H1 (cell line): ENCODE measurements at regions not wholly inside any gene's neighbourhood (a gene's known extent, or its start where the extent isn't known, plus 50 kb on each side); places are given as distances from the start of the nearest gene placed in this dataset.

ENCODE experiments used
- CTCF ChIA-PET: fragments of 300-600 bp; sonication (Branson Sonifier 250); formaldehyde crosslinking; loops from one replicate; lab custom pipeline; 2021; ENCODE audit not compliant: partially characterized antibody; lab: Charles Lee
- POLR2A ChIA-PET: fragments of 300-600 bp; sonication (Branson Sonifier 250); formaldehyde crosslinking; loops from one replicate; lab custom pipeline; 2021; ENCODE audit warnings: inconsistent platforms; ENCODE audit not compliant: partially characterized antibody; lab: Charles Lee
- DNase-seq, 2 experiments: peaks; one replicate each; pipeline versions ENCODE4 v3.0.0 to v3.0.0-alpha.2; 2010 to 2022; ENCODE audit warnings: low spot score in 2 of 2, low read depth in 1 of 2, mixed read lengths in 1 of 2
- FAIRE-seq: peaks from 2 replicates; lab custom pipeline; 2011; peaks lifted over from hg19 to GRCh38; lab: Jason Lieb, UNC
- H2AFZ ChIP-seq: 2 replicates; pipeline ENCODE4 v1.8.1; 2012; ENCODE audit warnings: low read length, inconsistent platforms
- H2AK5ac ChIP-seq: 2 replicates; pipeline ENCODE4 v1.6.1; 2013; ENCODE audit warnings: low read depth, low read length
- H2BK120ac ChIP-seq: replicated peaks from 2 replicates; pipeline ENCODE3; 2013; ENCODE audit warnings: low read depth, low read length, inconsistent platforms
- H2BK12ac ChIP-seq: 2 replicates; pipeline ENCODE4 v1.6.1; 2013; ENCODE audit warnings: low read depth, low read length
- H2BK15ac ChIP-seq: 2 replicates; pipeline ENCODE4 v1.6.1; 2013; ENCODE audit warnings: low read length
- H2BK20ac ChIP-seq: 2 replicates; pipeline ENCODE4 v1.6.1; 2013; ENCODE audit warnings: low read length
- H2BK5ac ChIP-seq: 2 replicates; pipeline ENCODE4 v1.6.1; 2013; ENCODE audit warnings: low read depth, low read length
- H3K14ac ChIP-seq: 2 replicates; pipeline ENCODE4 v1.6.1; 2013; ENCODE audit warnings: inconsistent platforms; ENCODE audit not compliant: insufficient read length
- H3K18ac ChIP-seq: 2 replicates; pipeline ENCODE4 v1.6.1; 2013; ENCODE audit warnings: low read length; ENCODE audit errors: extremely low read depth
- H3K23ac ChIP-seq: 2 replicates; pipeline ENCODE4 v1.6.1; 2013; ENCODE audit warnings: inconsistent platforms; ENCODE audit not compliant: insufficient read length
- H3K23me2 ChIP-seq: 2 replicates; pipeline ENCODE4 v1.6.1; 2013; ENCODE audit warnings: low read depth, low read length
- H3K27ac ChIP-seq: 2 replicates; pipeline ENCODE4 v1.6.1; 2011; ENCODE audit warnings: low read depth, low read length, inconsistent platforms
- H3K27me3 ChIP-seq, 4 experiments: replicated peaks in 1 of 4; 1 replicate in 1 of 4; 2 replicates in 3 of 4; pipeline versions ENCODE4 v1.6.1 to v1.8.1; 2011 to 2013; ENCODE audit warnings: low read length in 3 of 4, mild to moderate bottlenecking in 3 of 4, inconsistent platforms in 2 of 4, mixed read lengths in 2 of 4, moderate library complexity in 1 of 4; ENCODE audit not compliant: control insufficient read depth in 3 of 4, insufficient read depth in 3 of 4; ENCODE audit errors: extremely low read depth in 1 of 4
- H3K36me3 ChIP-seq, 4 experiments: 2 replicates each; pipeline versions ENCODE4 v1.6.1 to v1.8.1; 2011 to 2013; ENCODE audit warnings: mild to moderate bottlenecking in 4 of 4, low read length in 3 of 4, moderate library complexity in 2 of 4, control low read depth in 1 of 4, inconsistent platforms in 1 of 4; ENCODE audit not compliant: insufficient read depth in 4 of 4, control insufficient read depth in 2 of 4
- H3K4ac ChIP-seq: replicated peaks from 2 replicates; pipeline ENCODE3; 2013; ENCODE audit warnings: low read length, low read depth, mixed read lengths, inconsistent platforms; ENCODE audit not compliant: insufficient read length
- H3K4me1 ChIP-seq, 4 experiments: replicated peaks in 1 of 4; 1 replicate in 1 of 4; 2 replicates in 3 of 4; pipeline versions ENCODE4 v1.6.1 to v1.8.1; 2011 to 2013; ENCODE audit warnings: low read length in 3 of 4, inconsistent platforms in 2 of 4, mixed read lengths in 1 of 4; ENCODE audit not compliant: insufficient read depth in 4 of 4, control insufficient read depth in 3 of 4
- H3K4me2 ChIP-seq, 2 experiments: 2 replicates each; pipeline versions ENCODE4 v1.6.1 to v1.8.1; 2011 to 2013; ENCODE audit warnings: low read depth in 2 of 2, low read length in 2 of 2, control low read depth in 1 of 2, inconsistent platforms in 1 of 2, mild to moderate bottlenecking in 1 of 2; ENCODE audit not compliant: insufficient read depth in 1 of 2
- H3K4me3 ChIP-seq, 4 experiments: fragments of 200-600, 300-600 bp in 1 of 4; sonication (generic), shearing (Covaris generic), sonication (Bioruptor Twin) in 1 of 4; 2 replicates each; pipeline versions ENCODE4 v1.5.1 to v1.8.1; 2011 to 2016; ENCODE audit warnings: low read length in 4 of 4, low read depth in 3 of 4, control low read depth in 2 of 4, inconsistent platforms in 2 of 4, mild to moderate bottlenecking in 2 of 4, mixed read lengths in 1 of 4, moderate library complexity in 1 of 4; ENCODE audit not compliant: insufficient read depth in 2 of 4; ENCODE audit errors: extremely low read depth in 1 of 4
- H3K56ac ChIP-seq: replicated peaks from 2 replicates; pipeline ENCODE3; 2013; ENCODE audit warnings: low read depth, mild to moderate bottlenecking, mixed read lengths, low read length, inconsistent platforms; ENCODE audit not compliant: insufficient read length
- H3K79me1 ChIP-seq: 2 replicates; pipeline ENCODE4 v1.6.1; 2013; ENCODE audit warnings: low read depth, low read length, control low read depth
- H3K79me2 ChIP-seq, 2 experiments: 2 replicates each; pipeline versions ENCODE4 v1.6.1 to v1.8.1; 2012 to 2013; ENCODE audit warnings: low read length in 2 of 2, mild to moderate bottlenecking in 2 of 2, inconsistent platforms in 1 of 2; ENCODE audit not compliant: insufficient read depth in 2 of 2, control insufficient read depth in 1 of 2
- H3K9ac ChIP-seq, 4 experiments: replicated peaks in 1 of 4; 1 replicate in 1 of 4; 2 replicates in 3 of 4; pipeline versions ENCODE4 v1.6.1 to v1.8.1; 2011 to 2013; ENCODE audit warnings: low read depth in 3 of 4, low read length in 3 of 4, control low read depth in 2 of 4, mild to moderate bottlenecking in 2 of 4, moderate library complexity in 2 of 4, inconsistent platforms in 1 of 4; ENCODE audit errors: extremely low read depth in 1 of 4
- H3K9me3 ChIP-seq, 2 experiments: 2 replicates each; pipeline versions ENCODE4 v1.6.1 to v1.8.1; 2012 to 2013; ENCODE audit warnings: mild to moderate bottlenecking in 2 of 2, moderate library complexity in 2 of 2, control low read depth in 1 of 2, inconsistent platforms in 1 of 2, low read depth in 1 of 2, low read length in 1 of 2, mixed read lengths in 1 of 2; ENCODE audit not compliant: insufficient read depth in 2 of 2
- H4K20me1 ChIP-seq, 2 experiments: replicated peaks in 1 of 2; 2 replicates each; pipeline versions ENCODE3 to v1.8.1; 2011 to 2013; ENCODE audit warnings: inconsistent platforms in 2 of 2, low read length in 2 of 2, mild to moderate bottlenecking in 1 of 2; ENCODE audit not compliant: insufficient read depth in 2 of 2, control insufficient read depth in 1 of 2
- H4K5ac ChIP-seq: 2 replicates; pipeline ENCODE4 v1.6.1; 2013; ENCODE audit warnings: low read length, low read depth, mixed read lengths, inconsistent platforms; ENCODE audit not compliant: insufficient read length
- H4K8ac ChIP-seq: 2 replicates; pipeline ENCODE4 v1.8.0; 2013; ENCODE audit warnings: mild to moderate bottlenecking, moderate library complexity, low read length, inconsistent platforms; ENCODE audit not compliant: insufficient read depth; ENCODE audit errors: extremely low read depth
- H4K91ac ChIP-seq: replicated peaks from 2 replicates; pipeline ENCODE3; 2013; ENCODE audit warnings: low read length, mixed read lengths, inconsistent platforms; ENCODE audit not compliant: insufficient read length
- ATF2 ChIP-seq: IDR thresholded peaks from 2 replicates; pipeline ENCODE4 v1.6.1; 2012; ENCODE audit warnings: low read length, inconsistent platforms
- CREB1 ChIP-seq: IDR thresholded peaks from 2 replicates; pipeline ENCODE4 v1.6.1; 2012; ENCODE audit warnings: inconsistent platforms
- CTBP2 ChIP-seq: IDR thresholded peaks from 2 replicates; pipeline ENCODE4 v1.7.0; 2011; ENCODE audit warnings: borderline replicate concordance, mild to moderate bottlenecking, moderate library complexity, mixed read lengths, low read length; ENCODE audit not compliant: insufficient read depth, insufficient read length
- FOSL1 ChIP-seq: IDR thresholded peaks from 2 replicates; pipeline ENCODE4 v1.6.1; 2011; ENCODE audit warnings: mild to moderate bottlenecking, low read depth, low read length, moderate library complexity; ENCODE audit not compliant: insufficient read depth
- KDM4A ChIP-seq: IDR thresholded peaks from one replicate; pipeline ENCODE4 v1.7.1; 2012; ENCODE audit warnings: low read depth, mild to moderate bottlenecking, moderate library complexity, low read length, inconsistent platforms; ENCODE audit not compliant: severe bottlenecking
- KDM5A ChIP-seq: fragments of 200-600 bp; IDR thresholded peaks from 2 replicates; pipeline ENCODE4 v1.7.1; 2012; ENCODE audit warnings: mild to moderate bottlenecking, low read length, inconsistent platforms, mixed read lengths
- POLR2A ChIP-seq, 2 experiments: IDR thresholded peaks; 1 replicate in 1 of 2; 2 replicates in 1 of 2; pipeline ENCODE4 v1.6.1; 2011; ENCODE audit warnings: low read depth in 2 of 2, low read length in 2 of 2, mild to moderate bottlenecking in 2 of 2; ENCODE audit errors: control extremely low read depth in 1 of 2
- RFX5 ChIP-seq: IDR thresholded peaks from 2 replicates; pipeline ENCODE4 v1.6.1; 2011; ENCODE audit warnings: low read depth, low read length, improper control_type of control experiment, borderline replicate concordance
- RXRA ChIP-seq: IDR thresholded peaks from 2 replicates; pipeline ENCODE4 v1.6.1; 2011; ENCODE audit warnings: low read depth, mild to moderate bottlenecking, low read length, moderate library complexity; ENCODE audit not compliant: insufficient read depth
- SRF ChIP-seq: IDR thresholded peaks from 2 replicates; pipeline ENCODE4 v1.6.1; 2011; ENCODE audit warnings: mild to moderate bottlenecking, low read depth, low read length, moderate library complexity
- TAF1 ChIP-seq: IDR thresholded peaks from 2 replicates; pipeline ENCODE4 v1.6.1; 2011; ENCODE audit warnings: mild to moderate bottlenecking, low read depth, low read length
- TAF7 ChIP-seq: optimal IDR thresholded peaks from 2 replicates; pipeline ENCODE3; 2011; ENCODE audit warnings: low read depth, mild to moderate bottlenecking, inconsistent platforms, low read length, moderate library complexity, borderline replicate concordance
- TCF12 ChIP-seq: IDR thresholded peaks from 2 replicates; pipeline ENCODE4 v1.6.1; 2011; ENCODE audit warnings: low read depth, mild to moderate bottlenecking, low read length
- WGBS, 2 experiments: shearing (Covaris generic) in 1 of 2; methylation state at CpG; one replicate each; pipeline versions ENCODE4 v1.1.6 to v1.1.7; 2013 to 2015; ENCODE audit warnings: low lambda C conversion rate in 2 of 2, mixed read lengths in 2 of 2, inconsistent platforms in 1 of 2, low coverage in 1 of 2, missing lambda C conversion rate in 1 of 2; ENCODE audit not compliant: insufficient replicate concordance in 2 of 2, insufficient coverage in 1 of 2, insufficient read length in 1 of 2; ENCODE audit errors: extremely low coverage in 1 of 2, missing lambda C conversion rate in 1 of 2; 5-methylcytosine and 5-hydroxymethylcytosine counted together

DNA sequence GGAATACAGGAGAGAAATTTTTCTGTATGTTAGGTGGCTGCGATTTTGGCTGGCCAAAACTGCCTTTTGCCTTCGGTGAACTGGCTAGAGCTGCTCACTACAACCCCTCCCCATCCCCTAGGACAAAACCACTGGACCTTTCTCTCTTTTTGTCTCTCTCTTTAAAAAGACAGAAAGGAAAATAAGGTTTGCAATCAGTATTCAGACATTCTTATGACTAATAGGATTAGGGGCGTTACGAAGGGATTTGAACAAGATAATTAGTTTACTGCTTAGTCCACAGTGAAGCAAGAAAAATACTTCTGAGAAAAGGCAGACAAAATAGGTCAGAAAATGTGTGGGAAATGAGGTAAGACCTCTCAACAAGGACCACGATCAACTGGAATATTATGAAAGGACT, 180.4 kb downstream of the SLIT2 start:
- ChIA-PET CTCF (interaction anchor here (0.9 to 1.7 kb wide), 10 partner anchors 10 to 255 kb away, joined by 3 to 6 read pairs (median 4); no protein-coding TSS in a partner anchor), POLR2A (no interaction called here)
- Histone ChIP-seq H3K18ac (no peak overlapping the region), H2AFZ (no peak overlapping the region), H3K4me2 (no peak overlapping the region), H3K9me3 (no peaks in the 10 kb centered on the region), H4K20me1 (no peaks in the 10 kb centered on the region), H3K4me1 (peaks cover 0 to 7% (median 2%) of the 10 kb centered on the region in 4 experiments; a peak in 2 of 7 replicates), H2BK15ac (no peak overlapping the region), H3K79me1 (no peaks in the 10 kb centered on the region), H3K4ac (no peak overlapping the region), H3K4me3 (no peak overlapping the region), H4K8ac (no peak overlapping the region), H3K9ac (no peak overlapping the region), H3K23ac (no peak overlapping the region), H4K91ac (no peak overlapping the region), H2AK5ac (no peak overlapping the region), H3K36me3 (no peaks in the 10 kb centered on the region), H4K5ac (no peak overlapping the region), H3K79me2 (no peaks in the 10 kb centered on the region), H2BK120ac (no peak overlapping the region), H3K23me2 (no peaks in the 10 kb centered on the region), H2BK20ac (no peak overlapping the region), H3K14ac (no peak overlapping the region), H3K27ac (no peak overlapping the region), H3K27me3 (no peaks in the 10 kb centered on the region), H2BK12ac (no peak overlapping the region), H3K56ac (no peak overlapping the region), H2BK5ac (no peak overlapping the region)
- TF ChIP-seq KDM5A: no peak
- no peak for TF ChIP-seq TAF7
- TF ChIP-seq CTBP2: no peak
- no peak for TF ChIP-seq ATF2
- no peak for TF ChIP-seq FOSL1
- TF ChIP-seq TCF12: no peak
- TF ChIP-seq TAF1: no peak
- TF ChIP-seq KDM4A: no peak
- no peak for TF ChIP-seq SRF
- TF ChIP-seq CREB1: no peak
- TF ChIP-seq RXRA: no peak
- no peak for TF ChIP-seq RFX5
- no peak for TF ChIP-seq POLR2A (IDR thresholded peaks at IDR 0.05; ENCODE audit: control extremely low read depth in 1 of 2, low read depth in 2 of 2, low read length in 2 of 2)
- 85% methylated on average over 5 of the region's 5 CpGs; no CpG with 5 or more reads in 1 of the 2 experiments for WGBS, 2 experiments
- no peak for DNase-seq
- FAIRE-seq: no peak
